GM12874 (cell line): ENCODE measurements at regions not wholly inside any gene's neighbourhood (a gene's known extent, or its start where the extent isn't known, plus 50 kb on each side); places are given as distances from the start of the nearest gene placed in this dataset.

ENCODE experiments used
- CTCF ChIP-seq: IDR thresholded peaks from 2 replicates; pipeline ENCODE4 v1.5.1; 2011; ENCODE audit warnings: low read depth, mild to moderate bottlenecking, control low read depth, low read length, moderate library complexity; ENCODE audit not compliant: insufficient read depth

GRCh38 chr12:89015419-89015818 is 336.9 kb downstream of the DUSP6 start:
- no peak for TF ChIP-seq CTCF

- TF ChIP-seq CTCF, result no peak
Observed at GRCh38 chr12:88998421-88998820, 353.9 kb downstream of the DUSP6 start.

GRCh38 chr12:88996200-88996788 is 356.0 kb downstream of the DUSP6 start:
- no peak for TF ChIP-seq CTCF

- no peak for TF ChIP-seq CTCF
Observed at GRCh38 chr12:88994971-88995370, 357.3 kb downstream of the DUSP6 start.

- TF ChIP-seq CTCF, result no peak
Observed at GRCh38 chr12:88994537-88994936, 357.8 kb downstream of the DUSP6 start.

GRCh38 chr12:88993651-88994050 is 358.6 kb downstream of the DUSP6 start:
- 0 out of 2 replicates have a peak, but pooled peaks have one; percentile 8 for TF ChIP-seq CTCF

- no peak for TF ChIP-seq CTCF
Observed at GRCh38 chr12:88986056-88986455, 366.2 kb downstream of the DUSP6 start.

GRCh38 chr12:88985631-88986030 is 366.7 kb downstream of the DUSP6 start:
- TF ChIP-seq CTCF, result no peak
